Stimulated activated naive CD4-positive, alpha-beta T cell (primary cell): ENCODE measurements at regions not wholly inside any gene's neighbourhood (a gene's known extent, or its start where the extent isn't known, plus 50 kb on each side); places are given as distances from the start of the nearest gene placed in this dataset.
A peak's percentile ranks its signal among the peaks of the same experiment; 100 is the strongest.

Experiments
- DNase-seq, 6 experiments: peaks; one replicate each; lab custom pipeline; 2025; lab: John Stamatoyannopoulos, UW

- no peak for DNase-seq
These were observed 54.5 kb upstream of the CHRNA7 start for GRCh38 chr15:31975830-31976229.

- no peak for DNase-seq
These were observed 53.2 kb upstream of the CHRNA7 start for GRCh38 chr15:31977138-31977537.

- DNase-seq = peak in 5 of 6 experiments; percentile 15 to 51 (median 25)
These were observed 52.3 kb upstream of the CHRNA7 start for GRCh38 chr15:31977812-31978661.
